HG03060 (cell line): ENCODE measurements at regions not wholly inside any gene's neighbourhood (a gene's known extent, or its start where the extent isn't known, plus 50 kb on each side); places are given as distances from the start of the nearest gene placed in this dataset.
"Not testable (repeated sequence)": the region's sequence is repeated elsewhere in the genome, so short reads cannot be mapped to it uniquely, and the experiment has no call there.

ENCODE experiments used
- ATAC-seq: cut with Tn5 transposase; IDR thresholded peaks from one replicate; pipeline ENCODE4 v1.9.1; 2021; ENCODE audit warnings: low read depth, moderate number of reproducible peaks; ENCODE audit not compliant: unreplicated experiment

DNA sequence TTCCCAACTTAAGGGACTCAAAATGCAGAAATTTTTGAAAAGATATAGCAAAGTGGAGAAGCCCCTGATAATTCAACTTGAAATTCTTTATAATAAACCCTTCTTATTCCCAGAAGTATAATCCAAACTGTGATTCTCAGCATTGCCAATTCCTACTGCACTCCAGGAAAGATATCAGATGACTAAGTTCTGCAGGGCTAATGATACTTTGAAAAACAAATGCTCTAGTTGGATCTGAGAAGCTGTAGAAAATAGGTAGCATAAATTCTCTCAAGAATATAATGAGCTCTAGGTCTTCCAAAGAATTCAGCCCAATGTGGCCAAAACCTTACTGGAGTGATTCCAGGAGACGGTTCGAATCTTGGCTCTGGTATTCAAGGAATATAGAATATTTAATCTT lies 294.0 kb upstream of the PTBP2 start:
- ATAC-seq, result no peak

GRCh38 chr1:96445302-96445701 lies 276.3 kb upstream of the PTBP2 start:
- ATAC-seq, result no peak

DNA sequence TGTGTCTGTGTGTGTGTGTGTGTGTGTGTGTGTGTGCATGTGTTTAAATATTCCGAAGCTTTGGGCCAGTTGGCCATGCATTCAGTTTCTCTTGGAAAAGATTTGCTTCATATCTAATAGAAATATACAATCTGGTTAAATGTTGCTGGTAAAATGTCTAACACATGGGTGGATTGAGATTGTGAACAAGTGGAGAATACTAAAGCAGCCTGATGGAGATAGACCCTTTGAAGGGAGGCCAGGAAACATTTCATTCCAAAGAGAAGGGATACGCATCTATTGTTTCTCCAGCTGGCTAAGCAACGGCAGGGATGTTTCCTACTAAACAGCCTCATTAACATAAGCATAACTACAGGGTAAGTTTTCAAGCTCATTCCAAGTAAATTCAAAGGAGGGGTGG lies 257.5 kb upstream of the PTBP2 start:
- no peak for ATAC-seq

DNA sequence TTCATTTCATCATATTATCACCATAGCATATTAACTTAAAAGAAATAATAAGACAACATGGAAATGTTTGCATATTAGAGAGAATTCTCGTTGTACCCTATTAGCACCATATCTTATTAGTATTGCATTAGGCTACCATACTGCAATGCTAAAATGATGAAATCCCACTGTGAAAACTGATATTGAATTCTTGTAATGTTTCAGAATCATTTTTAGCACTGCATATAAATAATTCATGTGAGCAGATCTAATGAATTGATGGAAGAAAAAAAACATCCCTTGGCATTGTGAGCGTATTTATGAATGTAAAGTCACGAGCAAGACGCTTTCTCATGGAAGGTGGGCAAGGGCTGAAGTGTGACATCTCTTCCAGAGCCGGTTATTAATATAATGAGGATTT lies 257.1 kb upstream of the PTBP2 start:
- ATAC-seq, result no peak

DNA sequence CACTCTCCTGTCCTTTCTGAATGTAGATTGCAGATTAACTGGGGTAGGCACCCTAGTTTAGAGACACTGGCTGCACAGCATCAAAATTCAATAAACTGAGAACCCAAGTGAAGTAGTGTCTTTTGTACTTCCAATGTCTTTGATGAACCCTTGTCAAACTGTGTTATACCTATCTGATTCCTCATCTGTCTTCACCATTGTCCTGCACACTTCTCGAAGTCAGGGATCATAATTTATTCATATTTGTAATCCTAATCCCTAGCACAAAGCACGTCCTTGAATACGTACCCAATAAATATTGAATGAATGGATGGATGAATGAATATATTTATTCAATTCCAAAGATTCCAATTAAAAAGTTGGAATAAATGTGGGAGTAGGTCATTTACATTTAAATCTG lies 256.6 kb upstream of the PTBP2 start:
- ATAC-seq, result no peak

DNA sequence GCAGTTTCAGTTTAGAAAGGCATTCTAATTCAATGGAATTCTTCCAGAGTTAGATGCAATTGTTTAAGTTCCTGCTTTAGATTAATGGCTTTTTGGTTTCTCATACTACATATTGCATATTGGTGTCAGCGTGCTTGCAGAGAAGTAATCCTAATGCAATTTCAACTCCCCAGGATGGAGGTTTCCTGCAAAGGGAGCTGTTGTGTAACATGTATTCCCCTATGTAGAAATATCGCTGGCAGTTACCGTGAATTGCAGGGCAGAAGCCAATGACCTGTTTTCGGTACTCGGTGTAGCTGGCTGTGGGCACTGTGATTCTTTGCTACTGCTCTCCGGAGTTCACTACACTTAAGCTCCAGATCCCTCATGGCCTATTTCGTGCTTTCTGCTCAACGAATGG lies 256.1 kb upstream of the PTBP2 start:
- ATAC-seq, result no peak

- no peak for ATAC-seq
Observed at GRCh38 chr1:96466842-96467241, 254.7 kb upstream of the PTBP2 start.

- ATAC-seq, result not testable (repeated sequence)
Observed at GRCh38 chr1:96469726-96470125, 251.9 kb upstream of the PTBP2 start.

GRCh38 chr1:96472471-96472870 lies 249.1 kb upstream of the PTBP2 start:
- ATAC-seq, result no peak

DNA sequence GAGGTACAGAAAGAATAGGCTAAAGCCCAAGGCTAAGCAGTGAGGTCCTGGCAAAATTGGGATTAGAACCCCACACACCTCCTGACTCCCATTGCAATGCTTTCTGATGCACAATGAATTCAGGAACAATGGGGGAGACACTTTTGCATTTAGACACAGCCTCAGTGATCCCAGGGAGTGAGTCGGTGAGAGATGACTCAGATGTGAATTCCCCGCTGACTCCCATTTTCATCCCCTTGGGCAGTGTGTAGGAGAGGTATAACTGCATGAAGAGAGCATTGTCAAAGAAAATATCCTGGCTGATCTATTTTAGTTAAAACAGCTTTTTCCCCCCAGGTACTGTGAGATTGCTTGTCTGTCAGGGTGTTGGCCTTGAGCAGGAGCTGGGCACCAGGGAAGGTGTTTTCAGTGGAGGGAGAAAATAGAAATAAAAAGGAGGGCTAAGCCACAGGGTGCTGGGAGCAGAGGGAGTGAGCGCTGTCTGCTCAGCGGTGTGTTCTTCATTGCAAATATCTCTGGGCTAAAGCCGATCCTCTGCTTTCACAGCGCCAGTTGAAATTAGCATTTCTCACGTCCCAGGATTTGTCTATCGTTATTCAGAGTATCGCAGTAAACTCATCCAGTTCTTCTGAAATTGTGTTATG lies 247.7 kb upstream of the PTBP2 start:
- no peak for ATAC-seq

- no peak for ATAC-seq
Observed at GRCh38 chr1:96474985-96475743, 246.4 kb upstream of the PTBP2 start.

DNA sequence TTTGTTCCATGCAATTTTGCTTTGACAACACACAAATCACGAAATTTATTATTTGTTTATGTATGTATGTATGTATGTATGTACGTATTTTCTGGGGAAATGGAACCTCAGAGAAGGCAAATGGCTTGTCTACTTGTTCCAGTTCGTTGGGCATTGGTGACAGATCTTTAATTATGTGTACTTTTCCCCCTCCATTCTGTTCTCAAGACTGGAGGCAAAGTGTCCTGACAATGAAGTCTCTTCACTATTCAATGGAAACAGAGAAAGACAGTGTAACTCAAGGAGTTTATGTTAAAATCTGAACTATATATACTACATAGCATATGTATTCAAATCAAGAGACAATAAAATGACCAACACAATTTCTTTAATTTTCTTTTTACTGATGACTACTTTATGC lies 245.7 kb upstream of the PTBP2 start:
- ATAC-seq, result no peak

DNA sequence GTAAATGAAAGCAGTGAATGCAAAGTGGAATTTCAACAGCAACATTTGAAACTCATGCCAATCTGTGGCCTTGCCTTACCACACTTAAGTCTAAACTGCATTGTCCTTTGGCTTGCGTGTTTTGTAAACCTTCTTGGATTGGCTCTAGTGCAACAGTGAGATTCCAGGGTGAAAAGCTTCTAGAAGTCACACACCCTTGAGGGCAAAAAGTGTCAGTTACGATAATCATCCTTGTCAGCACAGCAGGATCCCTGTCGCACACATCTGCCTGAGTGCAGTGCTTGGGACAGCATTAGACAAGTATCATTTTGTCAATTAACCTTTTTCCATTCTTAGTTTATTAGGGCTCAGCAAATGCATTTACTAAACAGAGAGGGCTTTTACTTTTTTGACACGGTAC lies 243.4 kb upstream of the PTBP2 start:
- ATAC-seq, result no peak

DNA sequence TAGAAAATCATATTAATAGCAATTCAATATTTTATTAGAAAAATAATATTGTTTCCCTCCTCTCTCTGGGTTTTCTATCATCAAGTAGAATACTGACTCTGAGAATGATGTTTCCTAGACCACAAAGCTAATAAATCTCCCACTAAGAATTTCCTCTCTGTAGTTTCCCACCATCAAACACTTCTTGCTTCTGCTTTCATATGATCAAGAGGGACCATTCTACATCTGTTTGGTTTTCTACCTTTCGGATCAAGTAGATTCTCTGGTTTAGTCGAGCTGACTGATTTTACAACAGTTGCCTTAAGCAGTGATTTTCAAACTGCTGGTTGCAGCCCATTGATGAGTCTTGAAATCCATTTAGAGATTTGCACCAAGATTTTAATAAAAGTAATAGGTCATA lies 240.2 kb upstream of the PTBP2 start:
- ATAC-seq, result no peak

- no peak for ATAC-seq
Observed at GRCh38 chr1:96482616-96483015, 239.0 kb upstream of the PTBP2 start.

- no peak for ATAC-seq
Observed at GRCh38 chr1:96487394-96487793, 234.2 kb upstream of the PTBP2 start.

DNA sequence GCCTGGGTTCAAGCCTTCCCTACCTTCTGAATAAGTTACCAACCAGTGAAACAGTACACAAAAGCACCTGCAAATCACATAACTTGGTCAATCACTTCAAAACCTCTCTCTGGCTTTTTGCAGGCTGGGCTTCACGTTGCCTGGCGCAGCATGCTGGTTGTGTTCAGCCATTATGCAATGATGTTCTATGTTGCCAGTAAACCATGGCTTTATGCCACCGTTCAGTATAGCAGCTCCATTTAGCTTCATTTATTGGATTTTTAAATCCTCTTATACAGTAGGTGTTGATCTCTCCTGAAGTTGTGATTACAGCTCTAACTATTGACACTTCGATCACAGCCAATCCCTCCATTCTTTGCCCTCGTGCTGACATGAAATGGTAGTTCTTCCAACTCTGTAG lies 233.6 kb upstream of the PTBP2 start:
- no peak for ATAC-seq

DNA sequence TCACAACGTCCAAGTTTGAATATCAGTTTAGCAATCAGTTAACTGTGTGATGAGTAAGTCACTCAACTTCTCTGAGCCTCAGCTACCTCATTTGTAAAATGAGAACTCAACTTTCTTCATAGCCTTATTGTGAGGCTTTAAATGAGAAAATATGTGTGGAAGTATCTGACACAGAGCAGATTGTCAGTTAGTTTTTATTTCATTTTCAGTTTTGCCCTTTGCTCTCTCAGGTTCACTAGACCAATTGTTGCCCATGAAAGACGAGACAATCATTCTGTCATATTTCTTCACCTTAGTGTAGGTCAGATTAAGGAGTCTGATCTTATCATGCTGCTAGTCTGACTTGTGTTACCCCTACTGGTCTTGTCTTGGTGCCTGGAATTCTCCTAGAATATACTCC lies 232.8 kb upstream of the PTBP2 start:
- ATAC-seq, result peak; percentile 45

DNA sequence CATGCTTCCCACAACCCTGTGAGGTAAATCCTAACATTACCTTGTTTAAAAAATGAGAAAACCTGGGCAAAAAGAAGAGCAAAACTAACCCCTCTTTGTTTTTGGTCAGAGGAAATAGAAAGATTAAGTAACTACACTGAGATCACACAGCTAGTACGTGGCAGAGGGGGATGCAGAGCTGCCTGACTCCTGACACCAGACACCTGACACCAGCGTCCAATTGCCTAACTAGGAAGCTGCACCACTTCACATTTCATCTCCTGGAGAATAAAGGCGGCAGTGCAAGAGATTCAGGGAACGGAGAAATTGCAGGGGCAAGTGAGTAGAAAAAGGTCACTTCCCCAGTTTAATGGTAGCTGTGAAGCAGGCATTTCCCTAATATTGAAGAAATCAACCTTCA lies 229.3 kb upstream of the PTBP2 start:
- ATAC-seq, result no peak

GRCh38 chr1:96498744-96499340 lies 222.7 kb upstream of the PTBP2 start:
- ATAC-seq, result no peak

- no peak for ATAC-seq
Observed at GRCh38 chr1:96508233-96508632, 213.4 kb upstream of the PTBP2 start.

GRCh38 chr1:96509339-96509738 lies 212.2 kb upstream of the PTBP2 start:
- no peak for ATAC-seq
